HEK293 (cell line): ENCODE measurements at regions not wholly inside any gene's neighbourhood (a gene's known extent, or its start where the extent isn't known, plus 50 kb on each side); places are given as distances from the start of the nearest gene placed in this dataset.

Source experiments
- CTCF ChIP-seq: fragments of 450-650 bp; formaldehyde crosslinking; IDR thresholded peaks from 2 replicates; pipeline ENCODE4 v1.5.1; 2016; ENCODE audit warnings: missing biosample characterization, missing genetic modification characterization
- HOXA7 ChIP-seq: sonication (generic); formaldehyde crosslinking; IDR thresholded peaks from 2 replicates; pipeline ENCODE4 v1.8.1; 2022; ENCODE audit warnings: missing genetic modification reagents, borderline replicate concordance
- KLF8 ChIP-seq: fragments of 450-650 bp; formaldehyde crosslinking; IDR thresholded peaks from 2 replicates; pipeline ENCODE4 v1.5.1; 2016; ENCODE audit warnings: missing biosample characterization, missing genetic modification characterization
- ZBTB49 ChIP-seq: fragments of 450-650 bp; formaldehyde crosslinking; IDR thresholded peaks from 2 replicates; pipeline ENCODE4 v1.5.1; 2016; ENCODE audit warnings: missing biosample characterization, missing genetic modification characterization, low read depth
- ZFP41 ChIP-seq: fragments of 450-650 bp; formaldehyde crosslinking; IDR thresholded peaks from 2 replicates; pipeline ENCODE4 v1.5.1; 2016; ENCODE audit warnings: missing biosample characterization, missing genetic modification characterization, borderline replicate concordance
- ZNF302 ChIP-seq: fragments of 450-650 bp; formaldehyde crosslinking; IDR thresholded peaks from 2 replicates; pipeline ENCODE4 v1.5.1; 2016; ENCODE audit warnings: missing biosample characterization, missing genetic modification characterization, low read depth
- ZNF426 ChIP-seq: fragments of 450-650 bp; formaldehyde crosslinking; IDR thresholded peaks from 2 replicates; pipeline ENCODE4 v1.5.1; 2017; ENCODE audit warnings: missing biosample characterization, missing genetic modification characterization, mild to moderate bottlenecking, inconsistent platforms, moderate library complexity
- ZNF768 ChIP-seq: fragments of 450-650 bp; formaldehyde crosslinking; IDR thresholded peaks from 2 replicates; pipeline ENCODE4 v1.5.1; 2018; ENCODE audit warnings: missing biosample characterization, mild to moderate bottlenecking, missing genetic modification characterization

GRCh38 chr3:105979961-105980360 lies 111.1 kb upstream of the CBLB start:
- TF ChIP-seq ZNF768 (tag by site-specific recombination) (no peak), CTCF (tag by site-specific recombination) (no peak), ZNF302 (tag by site-specific recombination) (no peak), ZFP41 (no peak), KLF8 (tag by site-specific recombination) (no peak), HOXA7 (CRISPR knock-in tag) (no peak), ZBTB49 (tag by site-specific recombination) (no peak), ZNF426 (tag by site-specific recombination) (no peak)
